ENCODE measurements at regions not wholly inside any gene's neighbourhood (a gene's known extent, or its start where the extent isn't known, plus 50 kb on each side); places are given as distances from the start of the nearest gene placed in this dataset.
"Not testable (repeated sequence)": the region's sequence is repeated elsewhere in the genome, so short reads cannot be mapped to it uniquely, and the experiment has no call there.

- H3K27me3 Mint-ChIP-seq (ENCODE audit: unreplicated experiment) = peaks cover 1% of the 10 kb centered on the region
- no peaks in the 10 kb centered on the region for H3K36me3 Mint-ChIP-seq (ENCODE audit: unreplicated experiment)
- no peak overlapping the region for H3K4me3 Mint-ChIP-seq (ENCODE audit: unreplicated experiment)
- H3K27ac Mint-ChIP-seq (ENCODE audit: unreplicated experiment) = no peak overlapping the region
- TF ChIP-seq CTCF (IDR thresholded peaks at IDR 0.05; ENCODE audit: partially characterized antibody, unreplicated experiment) = no peak
- no peak for DNase-seq
- peaks cover 1% of the 10 kb centered on the region for H3K9me3 Mint-ChIP-seq (ENCODE audit: unreplicated experiment)
- peaks cover 4% of the 10 kb centered on the region for H3K4me1 Mint-ChIP-seq (ENCODE audit: low read depth, unreplicated experiment)
Observed at GRCh38 chr12:9328065-9328464, 119.9 kb upstream of the PZP start.

GRCh38 chr12:9327320-9327719 is 119.1 kb upstream of the PZP start:
- TF ChIP-seq CTCF (IDR thresholded peaks at IDR 0.05; ENCODE audit: partially characterized antibody, unreplicated experiment) = no peak
- Mint-ChIP-seq H3K27ac (ENCODE audit: unreplicated experiment) (no peak overlapping the region), H3K27me3 (ENCODE audit: unreplicated experiment) (peaks cover 1% of the 10 kb centered on the region), H3K9me3 (ENCODE audit: unreplicated experiment) (peaks cover 1% of the 10 kb centered on the region), H3K4me3 (ENCODE audit: unreplicated experiment) (no peak overlapping the region), H3K36me3 (ENCODE audit: unreplicated experiment) (no peaks in the 10 kb centered on the region), H3K4me1 (ENCODE audit: low read depth, unreplicated experiment) (no peaks in the 10 kb centered on the region)
- DNase-seq = no peak

- H3K4me3 Mint-ChIP-seq (ENCODE audit: unreplicated experiment); H3K27me3 Mint-ChIP-seq (ENCODE audit: unreplicated experiment); H3K9me3 Mint-ChIP-seq (ENCODE audit: unreplicated experiment); H3K36me3 Mint-ChIP-seq (ENCODE audit: unreplicated experiment); H3K4me1 Mint-ChIP-seq (ENCODE audit: low read depth, unreplicated experiment); H3K27ac Mint-ChIP-seq (ENCODE audit: unreplicated experiment); DNase-seq: not testable (repeated sequence)
Observed at GRCh38 chr12:9326849-9327248, 118.7 kb upstream of the PZP start.

- TF ChIP-seq CTCF (IDR thresholded peaks at IDR 0.05; ENCODE audit: partially characterized antibody, unreplicated experiment) = no peak
- Mint-ChIP-seq H3K9me3 (ENCODE audit: unreplicated experiment) (peaks cover 1% of the 10 kb centered on the region), H3K4me1 (ENCODE audit: low read depth, unreplicated experiment) (no peaks in the 10 kb centered on the region), H3K27ac (ENCODE audit: unreplicated experiment) (no peak overlapping the region), H3K27me3 (ENCODE audit: unreplicated experiment) (no peaks in the 10 kb centered on the region), H3K4me3 (ENCODE audit: unreplicated experiment) (no peak overlapping the region), H3K36me3 (ENCODE audit: unreplicated experiment) (no peaks in the 10 kb centered on the region)
- no peak for DNase-seq
Observed at GRCh38 chr12:9326085-9326484, 117.9 kb upstream of the PZP start.

- Mint-ChIP-seq H3K36me3 (ENCODE audit: unreplicated experiment) (no peaks in the 10 kb centered on the region), H3K4me3 (ENCODE audit: unreplicated experiment) (no peak overlapping the region), H3K4me1 (ENCODE audit: low read depth, unreplicated experiment) (no peaks in the 10 kb centered on the region), H3K27me3 (ENCODE audit: unreplicated experiment) (no peaks in the 10 kb centered on the region), H3K27ac (ENCODE audit: unreplicated experiment) (no peak overlapping the region), H3K9me3 (ENCODE audit: unreplicated experiment) (peaks cover 1% of the 10 kb centered on the region)
- TF ChIP-seq CTCF (IDR thresholded peaks at IDR 0.05; ENCODE audit: partially characterized antibody, unreplicated experiment) = no peak
- DNase-seq = no peak
Observed at GRCh38 chr12:9325471-9325870, 117.3 kb upstream of the PZP start.

- no peaks in the 10 kb centered on the region for H3K36me3 Mint-ChIP-seq (ENCODE audit: unreplicated experiment)
- H3K9me3 Mint-ChIP-seq (ENCODE audit: unreplicated experiment) = peaks cover 1% of the 10 kb centered on the region
- TF ChIP-seq CTCF (IDR thresholded peaks at IDR 0.05; ENCODE audit: partially characterized antibody, unreplicated experiment) = no peak
- H3K27me3 Mint-ChIP-seq (ENCODE audit: unreplicated experiment) = no peaks in the 10 kb centered on the region
- H3K4me1 Mint-ChIP-seq (ENCODE audit: low read depth, unreplicated experiment) = no peaks in the 10 kb centered on the region
- H3K4me3 Mint-ChIP-seq (ENCODE audit: unreplicated experiment) = no peak overlapping the region
- H3K27ac Mint-ChIP-seq (ENCODE audit: unreplicated experiment) = no peak overlapping the region
- no peak for DNase-seq
Observed at GRCh38 chr12:9324782-9325181, 116.6 kb upstream of the PZP start.

Measured in glutamatergic neuron (in vitro differentiated cells).